Activated gamma-delta T cell treated with Interleukin-2 at 50 U/mL for 16 hours (primary cell): ENCODE measurements at regions not wholly inside any gene's neighbourhood (a gene's known extent, or its start where the extent isn't known, plus 50 kb on each side); places are given as distances from the start of the nearest gene placed in this dataset.

Source experiments
- DNase-seq: peaks from one replicate; pipeline ENCODE4 v3.0.0-alpha.2; 2020

DNA sequence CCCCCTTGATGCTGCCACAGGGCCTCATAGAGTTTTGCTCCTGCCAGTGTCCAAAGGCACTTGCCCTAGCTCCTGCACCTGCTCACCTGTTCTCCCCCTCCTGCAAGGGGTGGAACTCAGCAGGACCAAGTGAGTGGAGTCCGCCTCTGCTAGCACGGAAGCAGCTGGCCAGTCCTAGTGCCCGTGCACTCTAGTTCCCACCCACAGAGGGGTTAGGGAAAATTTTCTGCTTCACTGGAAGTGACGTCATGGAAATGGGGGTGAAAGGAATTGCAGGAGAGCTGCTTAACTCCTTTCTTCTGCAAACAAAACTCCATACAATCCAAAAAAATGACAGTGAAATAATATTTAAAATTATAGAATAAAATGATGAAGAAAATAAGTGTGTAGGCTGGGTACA, 609.7 kb upstream of the SLITRK1 start:
- no peak for DNase-seq

DNA sequence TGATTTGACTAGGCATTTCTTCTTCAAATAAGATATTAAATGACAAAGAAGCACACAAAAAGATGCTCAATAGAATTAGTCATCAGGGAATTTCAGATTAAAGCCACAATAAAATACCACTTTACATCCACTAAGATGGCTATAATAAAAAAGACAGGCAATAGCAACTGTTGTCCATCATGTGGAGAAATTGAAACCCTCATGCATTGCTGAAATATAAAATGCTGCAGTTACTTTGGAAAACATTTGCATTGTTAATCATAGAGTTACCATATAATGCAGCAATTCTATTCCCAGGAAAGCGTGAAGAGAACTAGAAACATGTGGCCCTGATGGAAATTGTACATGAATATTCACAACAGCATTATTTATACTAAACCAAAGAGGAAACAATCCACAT, 605.5 kb upstream of the SLITRK1 start:
- no peak for DNase-seq

DNA sequence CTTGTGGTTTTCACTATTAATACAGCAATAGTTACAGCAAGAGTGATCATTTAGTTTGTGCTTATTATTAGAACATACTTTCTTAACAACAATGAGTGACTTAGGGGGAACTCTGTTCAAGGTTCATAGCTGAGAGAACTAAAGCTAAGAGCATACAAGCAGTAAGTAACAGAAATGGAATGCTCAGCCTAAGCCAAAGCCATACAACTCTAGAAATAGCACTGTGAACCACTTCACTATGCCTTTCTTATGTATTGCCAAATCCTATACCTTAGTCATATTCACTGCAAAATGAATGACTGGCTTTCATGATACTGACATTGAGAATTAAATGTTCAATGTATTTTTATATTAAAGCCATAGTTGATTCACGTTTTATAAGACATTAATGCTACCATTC, 599.7 kb upstream of the SLITRK1 start:
- DNase-seq: no peak

DNA sequence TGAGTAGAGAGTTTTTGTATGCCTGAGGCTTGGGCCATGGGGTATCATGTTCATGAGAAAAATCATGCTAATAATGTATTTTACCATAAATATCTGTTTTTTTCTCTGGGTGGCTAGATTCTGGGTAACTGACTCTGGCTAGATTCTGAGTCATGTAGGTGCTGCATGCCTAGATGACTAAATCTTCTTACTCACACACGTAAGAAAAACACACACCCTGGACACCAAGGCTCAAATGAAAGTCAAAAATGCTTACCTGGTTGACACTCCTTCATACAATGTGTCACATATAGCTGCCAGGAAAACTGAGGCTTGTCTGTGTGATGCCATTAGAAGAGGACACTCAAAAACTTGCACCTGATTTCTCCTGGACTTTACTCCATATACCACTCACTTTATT, 597.4 kb upstream of the SLITRK1 start:
- DNase-seq: no peak

DNA sequence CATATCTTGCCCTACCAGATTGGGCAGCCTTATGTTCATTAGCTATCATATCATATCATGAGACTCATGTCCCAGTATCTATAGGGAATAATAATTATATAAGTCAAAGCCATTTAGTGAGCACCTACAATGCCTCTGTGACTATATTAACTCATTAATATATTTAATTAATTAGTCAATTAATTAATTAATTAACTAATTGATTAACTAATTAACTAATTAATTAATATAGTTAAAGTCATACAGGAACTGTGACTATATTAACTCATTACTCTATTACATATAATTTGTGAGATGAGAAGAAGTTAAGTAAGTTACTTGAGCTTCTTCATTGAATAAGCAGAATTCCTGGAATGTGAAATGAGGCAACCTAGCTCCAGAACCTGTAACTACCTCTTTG, 588.3 kb upstream of the SLITRK1 start:
- no peak for DNase-seq

DNA sequence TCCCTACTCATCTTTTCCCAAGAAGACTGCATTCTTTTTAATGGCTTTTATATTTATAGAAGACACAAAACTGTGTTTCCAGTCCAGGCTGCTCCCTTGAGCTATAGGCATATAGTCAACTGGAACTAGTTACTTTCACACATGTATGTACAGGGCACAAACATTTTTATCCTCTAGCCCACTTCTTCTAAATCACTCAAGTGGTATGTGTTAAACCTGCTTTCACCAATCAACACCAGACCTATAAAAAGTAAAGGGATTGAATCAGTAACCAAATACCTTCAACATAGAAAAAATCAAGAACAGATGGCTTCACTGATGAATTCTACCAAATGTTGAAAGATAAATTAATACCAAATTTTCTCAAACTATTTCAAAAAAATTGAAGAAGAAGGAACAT, 584.2 kb upstream of the SLITRK1 start:
- no peak for DNase-seq

DNA sequence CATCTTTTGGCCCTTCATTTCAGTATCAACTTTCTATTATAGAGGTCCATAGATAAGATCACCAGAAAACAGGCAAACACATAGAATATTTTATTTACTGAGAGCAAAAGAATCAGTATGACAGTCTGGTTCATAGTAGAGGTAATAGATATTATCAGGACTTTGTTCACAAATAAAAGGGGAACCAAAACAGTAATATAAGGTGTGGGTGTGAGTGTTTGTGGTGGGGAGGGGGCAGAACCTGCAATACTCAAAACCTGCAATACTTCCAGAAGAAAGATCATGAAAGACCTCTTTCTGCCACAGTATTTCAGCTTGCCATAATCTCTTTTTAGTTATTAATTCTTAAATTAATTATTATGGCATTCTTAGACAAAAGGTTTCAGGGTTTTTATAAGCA, 578.7 kb upstream of the SLITRK1 start:
- no peak for DNase-seq

DNA sequence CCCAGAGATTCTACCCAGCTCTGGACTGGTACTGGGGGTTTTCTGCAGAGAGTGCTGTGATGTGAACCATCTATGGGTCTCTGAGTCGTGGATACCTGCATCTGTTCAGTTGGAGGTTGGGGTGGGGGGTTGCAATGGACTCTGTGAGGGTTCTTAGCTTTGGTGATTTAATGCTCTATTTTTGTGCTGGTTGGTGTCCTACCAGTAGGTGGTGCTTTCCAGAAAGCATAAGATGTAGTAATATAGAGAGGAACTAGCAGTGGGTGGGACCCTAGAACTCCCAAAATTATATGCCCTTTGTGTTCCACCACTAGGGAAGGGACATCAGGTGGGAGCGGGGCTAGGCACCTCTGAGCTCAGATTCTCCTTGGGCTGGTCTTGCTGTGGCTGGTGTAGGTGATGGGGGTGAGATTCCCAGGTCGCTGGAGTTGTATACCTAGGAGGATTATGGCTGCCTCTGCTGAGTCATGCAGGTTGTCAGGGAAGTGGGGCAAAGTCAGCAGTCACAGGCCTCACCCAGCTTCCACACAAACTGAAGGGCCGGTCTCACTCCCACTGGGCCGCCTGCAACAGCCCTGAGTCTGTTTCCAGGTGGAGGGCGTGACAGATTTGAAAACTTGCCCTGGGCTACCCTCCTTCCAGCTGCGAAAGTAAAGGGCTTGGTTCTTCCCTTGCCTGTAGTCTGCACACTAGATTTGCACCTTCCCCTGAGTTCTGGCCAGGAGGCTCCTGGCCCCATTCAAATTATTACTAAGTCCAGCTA, 573.0 kb upstream of the SLITRK1 start:
- DNase-seq: no peak

DNA sequence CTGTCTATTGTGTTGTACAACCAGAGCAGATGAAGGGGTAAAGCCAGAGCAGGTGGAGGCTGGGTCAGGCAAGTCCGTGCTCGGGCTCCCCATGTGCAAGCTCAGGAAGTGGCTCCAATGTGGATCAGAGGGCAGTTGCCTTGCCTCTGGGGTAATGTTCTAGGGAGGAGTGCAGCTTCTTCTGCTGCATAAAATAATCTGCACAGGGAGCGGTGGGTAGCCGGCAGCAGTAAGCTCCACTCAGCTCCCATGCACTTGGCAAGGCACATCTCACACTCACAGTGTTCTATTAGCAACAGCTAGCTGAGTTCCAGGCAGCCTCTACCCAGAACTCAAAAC, 565.3 kb upstream of the SLITRK1 start:
- DNase-seq: no peak

DNA sequence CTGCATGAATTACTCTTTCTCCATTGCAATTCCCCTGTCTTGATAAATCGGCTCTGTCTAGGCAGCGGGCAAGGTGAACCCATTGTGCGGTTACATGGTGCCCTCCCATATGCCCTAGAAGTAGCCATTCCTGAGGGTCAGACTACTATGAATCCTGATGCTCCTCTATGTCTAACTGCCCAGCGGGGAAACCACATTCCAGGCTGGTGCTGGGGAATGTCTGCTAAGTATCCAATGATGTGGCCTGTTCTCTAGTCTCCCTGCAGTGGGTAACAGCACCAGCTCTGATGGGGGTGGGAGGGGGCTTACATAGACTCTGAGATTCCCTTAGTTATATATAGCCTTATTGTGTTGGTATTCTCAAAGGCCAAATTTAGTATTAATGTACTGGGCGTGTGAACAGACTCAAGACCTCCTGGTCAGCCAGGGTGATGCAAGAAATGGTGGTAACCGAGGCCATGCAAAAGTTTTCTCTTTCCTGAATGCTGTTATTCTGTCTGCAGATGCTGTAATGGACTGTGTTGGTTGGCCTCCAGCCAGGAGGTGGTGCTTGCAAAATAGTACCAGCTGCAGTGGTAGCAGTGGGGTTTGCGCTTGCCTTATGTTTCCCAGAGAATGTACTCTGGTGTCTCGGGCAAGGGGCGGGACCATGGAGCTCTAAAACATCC, 564.8 kb upstream of the SLITRK1 start:
- DNase-seq: no peak

DNA sequence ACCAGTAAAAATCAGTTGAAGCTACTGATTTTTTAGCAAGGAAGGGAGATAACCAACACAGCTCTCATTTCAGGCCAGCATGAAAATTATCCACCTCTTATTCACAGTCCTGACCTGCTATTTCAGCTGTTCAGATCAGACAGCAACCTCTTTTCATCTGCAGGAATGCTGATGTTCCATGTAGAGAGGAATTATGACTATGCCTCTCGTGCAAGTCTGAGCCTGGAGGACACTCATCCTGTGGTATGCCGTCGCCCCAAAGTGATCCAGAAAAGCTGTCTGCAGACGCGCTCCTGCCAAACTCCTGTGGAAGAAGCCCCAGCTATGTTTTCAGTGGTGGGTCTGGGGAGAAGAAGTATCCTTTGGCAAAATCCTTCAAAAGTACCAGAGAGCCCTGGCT, 563.5 kb upstream of the SLITRK1 start:
- DNase-seq: no peak

DNA sequence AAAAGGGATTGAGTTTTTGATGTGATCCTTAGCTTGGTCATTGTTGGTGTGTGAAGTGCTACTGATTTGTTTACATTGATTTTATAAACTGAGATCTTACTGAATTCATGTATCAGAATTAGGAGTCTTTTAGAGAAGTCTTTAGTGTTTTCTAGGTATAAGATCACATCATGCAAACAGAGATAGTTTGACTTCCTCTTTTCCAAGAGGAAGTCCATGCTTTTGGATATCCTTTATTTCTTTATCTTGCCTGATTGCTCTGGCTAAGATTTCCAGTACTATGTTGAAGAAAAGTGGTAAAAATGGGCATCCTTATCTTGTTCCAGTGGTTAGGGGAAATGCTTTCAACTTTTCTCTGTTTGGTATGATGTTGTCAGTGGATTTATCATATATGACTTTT, 561.2 kb upstream of the SLITRK1 start:
- no peak for DNase-seq

DNA sequence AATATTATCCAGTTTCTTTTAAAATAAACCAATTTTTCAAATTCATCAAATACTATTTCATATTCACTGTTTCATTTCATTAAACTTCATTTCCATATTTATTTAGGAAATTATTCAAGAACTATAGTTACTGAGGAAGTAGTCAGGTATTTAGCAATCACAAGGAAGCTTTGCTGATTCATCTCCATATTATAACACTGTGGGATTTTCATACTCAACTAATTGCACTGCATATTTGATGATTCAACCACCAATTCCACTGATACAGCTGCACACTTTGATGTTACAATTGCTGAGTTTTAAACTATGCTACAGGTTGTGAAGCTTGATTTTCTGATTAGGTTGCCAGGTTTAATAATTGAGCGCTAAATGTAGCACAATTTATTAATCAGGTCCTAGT, 556.8 kb upstream of the SLITRK1 start:
- no peak for DNase-seq

DNA sequence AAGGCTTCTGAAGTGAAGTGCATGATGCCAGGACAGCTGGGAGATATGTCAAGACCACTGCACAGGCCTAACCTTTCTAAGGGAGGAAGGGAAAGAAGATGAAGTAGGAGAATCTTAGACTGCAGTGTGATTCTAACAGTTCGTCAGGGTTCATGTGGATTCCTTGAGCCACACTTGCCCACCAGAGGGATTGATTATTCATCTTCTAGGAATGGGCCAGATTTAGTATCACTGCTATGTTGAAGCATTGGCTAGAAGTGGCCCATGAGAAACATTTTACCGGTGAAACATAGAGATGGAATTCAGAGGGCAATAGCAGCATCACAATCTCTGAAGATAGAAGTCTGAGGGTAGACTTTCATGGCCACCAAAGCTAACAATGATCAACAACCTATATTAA, 550.8 kb upstream of the SLITRK1 start:
- DNase-seq: no peak

DNA sequence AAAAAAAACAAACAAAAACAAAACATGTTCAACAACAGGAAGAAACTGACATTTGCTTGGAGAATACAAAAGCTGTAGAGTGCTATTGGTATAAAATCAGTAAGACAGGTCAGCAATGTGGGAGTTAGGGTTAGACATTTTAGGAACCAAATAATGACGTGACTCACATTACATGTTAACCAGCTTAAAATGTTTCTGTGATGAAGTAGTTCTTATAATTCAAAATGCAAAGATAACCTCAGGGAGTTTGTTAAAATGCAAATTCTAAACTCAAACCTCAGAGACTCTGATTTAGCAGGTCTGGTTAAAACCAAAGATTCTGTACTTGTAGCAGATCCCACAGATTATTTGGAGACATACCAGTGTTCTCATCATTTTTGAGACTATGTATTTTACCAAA, 549.4 kb upstream of the SLITRK1 start:
- DNase-seq: no peak

DNA sequence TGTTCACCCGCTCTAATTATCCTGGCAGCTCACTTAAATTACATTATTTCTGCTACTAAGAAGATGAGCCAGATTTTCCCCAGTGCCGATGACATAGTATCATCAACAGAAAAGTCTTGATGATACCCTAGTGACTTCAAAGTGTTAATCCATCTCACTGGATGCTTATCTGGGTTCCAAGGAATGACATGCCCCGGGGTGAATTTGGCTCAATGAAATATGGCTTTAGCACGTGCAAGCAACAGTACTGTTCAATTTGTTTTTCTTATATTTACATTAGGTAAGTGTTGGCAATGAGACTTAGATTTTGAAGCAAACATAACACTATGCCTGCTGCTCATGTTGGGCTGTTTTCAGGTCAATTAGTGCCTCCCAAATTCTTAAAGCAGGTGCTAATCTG, 548.2 kb upstream of the SLITRK1 start:
- no peak for DNase-seq

DNA sequence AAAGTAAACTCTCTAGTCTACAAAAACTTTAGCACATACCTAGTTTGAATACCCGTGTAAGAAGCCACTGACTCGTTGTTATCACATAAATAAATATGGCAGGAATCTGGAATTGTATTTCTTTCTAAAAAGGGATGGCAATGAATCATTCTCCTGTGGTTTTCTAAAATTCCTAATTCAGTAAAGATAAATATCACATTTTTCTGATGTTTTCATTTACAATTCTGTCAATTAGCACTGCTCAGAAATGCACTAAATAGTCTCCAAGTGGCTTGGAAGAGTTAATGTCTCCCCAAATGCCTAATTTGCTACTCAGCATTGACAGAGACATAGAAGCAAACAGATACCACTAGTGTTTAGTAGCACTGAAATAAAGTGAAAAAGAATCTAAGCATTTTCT, 547.7 kb upstream of the SLITRK1 start:
- no peak for DNase-seq

DNA sequence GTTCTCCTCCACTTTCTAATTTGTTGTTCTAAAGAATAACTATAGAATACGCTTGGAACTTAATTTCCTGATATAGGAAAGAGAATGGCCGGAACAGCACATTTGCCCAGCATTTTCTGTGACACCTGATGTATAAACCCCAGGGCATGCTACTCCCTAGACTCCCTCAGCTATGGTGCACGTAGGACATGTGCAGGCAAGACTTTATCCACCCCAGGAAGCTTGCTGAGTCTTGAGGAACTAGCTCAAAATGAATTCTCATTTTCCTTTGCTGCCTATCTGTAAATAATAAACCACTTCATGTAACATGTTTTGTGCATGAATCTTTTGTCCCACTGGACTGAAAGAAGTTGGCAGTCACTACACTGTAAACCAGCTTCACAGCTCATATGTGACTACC, 535.8 kb upstream of the SLITRK1 start:
- no peak for DNase-seq

DNA sequence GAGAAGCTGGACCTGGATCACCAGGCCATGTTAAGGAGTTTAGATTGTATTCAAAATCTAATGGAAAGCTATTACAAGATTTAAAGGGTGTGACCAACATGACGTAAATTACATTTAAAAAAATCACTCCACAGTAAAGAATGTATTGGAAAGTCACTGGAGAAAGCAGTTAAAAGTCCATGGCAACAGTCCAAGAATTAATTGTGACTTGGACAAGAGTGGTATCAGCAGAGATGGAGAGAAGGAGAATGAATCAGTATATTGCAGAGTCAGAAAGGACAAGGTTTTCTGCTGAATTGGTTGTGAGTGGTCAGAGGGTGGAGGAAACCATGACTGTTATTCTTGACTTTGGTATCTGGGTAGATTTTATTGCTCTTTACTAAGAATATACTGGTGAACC, 535.1 kb upstream of the SLITRK1 start:
- no peak for DNase-seq

DNA sequence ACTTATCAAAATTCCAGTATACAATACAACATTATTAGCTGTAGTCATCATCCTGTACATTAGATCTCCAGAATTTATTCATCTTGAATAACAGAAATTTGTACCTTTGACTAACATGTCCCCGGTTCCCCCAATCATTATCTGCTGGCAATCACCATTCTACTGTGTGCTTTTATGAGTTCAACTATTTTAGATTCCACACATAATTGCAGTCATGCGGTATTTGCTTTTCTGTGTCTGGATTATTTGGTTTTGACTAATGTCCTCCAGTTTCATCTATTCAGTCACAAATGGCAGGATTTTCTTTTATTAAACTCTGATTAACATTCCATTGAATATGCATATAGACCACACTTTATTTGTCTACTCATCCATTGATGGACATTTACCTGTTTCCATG, 530.7 kb upstream of the SLITRK1 start:
- DNase-seq: no peak

DNA sequence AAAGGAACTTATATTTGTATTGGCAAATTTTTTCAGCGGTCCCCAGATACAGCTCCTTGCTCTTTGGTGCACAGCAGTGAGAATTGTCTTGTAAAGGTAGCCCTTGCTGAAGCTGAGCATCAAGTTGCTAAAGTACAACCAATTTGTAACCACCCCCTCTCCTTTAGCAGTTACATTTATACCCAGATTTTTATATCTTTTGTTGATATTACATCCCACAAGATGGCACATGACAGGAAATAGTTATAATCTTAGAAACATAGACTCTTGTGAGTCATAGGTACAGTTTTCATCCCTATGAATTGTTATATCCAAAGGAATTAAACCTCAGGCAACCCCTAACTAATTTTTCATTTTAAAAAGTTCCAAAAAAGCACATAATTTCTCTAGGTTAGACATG, 523.0 kb upstream of the SLITRK1 start:
- no peak for DNase-seq

DNA sequence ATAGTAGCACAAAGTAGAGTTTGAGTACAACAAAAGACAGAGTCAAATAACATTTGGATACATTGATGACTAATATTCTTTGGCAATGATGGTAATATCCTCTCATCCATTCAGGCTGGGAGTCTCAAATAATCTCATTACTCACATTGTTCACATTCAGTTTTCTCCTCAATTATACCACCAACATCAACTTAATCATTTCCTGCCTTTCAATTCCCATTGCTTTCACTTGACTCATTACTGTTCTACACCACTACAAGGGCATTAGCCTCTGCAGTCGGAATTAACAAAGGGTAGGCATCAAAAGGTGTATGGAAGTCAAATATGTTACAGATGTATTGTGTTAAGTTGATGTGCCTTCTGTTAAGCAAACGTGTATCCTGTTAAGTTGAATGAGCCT, 518.4 kb upstream of the SLITRK1 start:
- no peak for DNase-seq

DNA sequence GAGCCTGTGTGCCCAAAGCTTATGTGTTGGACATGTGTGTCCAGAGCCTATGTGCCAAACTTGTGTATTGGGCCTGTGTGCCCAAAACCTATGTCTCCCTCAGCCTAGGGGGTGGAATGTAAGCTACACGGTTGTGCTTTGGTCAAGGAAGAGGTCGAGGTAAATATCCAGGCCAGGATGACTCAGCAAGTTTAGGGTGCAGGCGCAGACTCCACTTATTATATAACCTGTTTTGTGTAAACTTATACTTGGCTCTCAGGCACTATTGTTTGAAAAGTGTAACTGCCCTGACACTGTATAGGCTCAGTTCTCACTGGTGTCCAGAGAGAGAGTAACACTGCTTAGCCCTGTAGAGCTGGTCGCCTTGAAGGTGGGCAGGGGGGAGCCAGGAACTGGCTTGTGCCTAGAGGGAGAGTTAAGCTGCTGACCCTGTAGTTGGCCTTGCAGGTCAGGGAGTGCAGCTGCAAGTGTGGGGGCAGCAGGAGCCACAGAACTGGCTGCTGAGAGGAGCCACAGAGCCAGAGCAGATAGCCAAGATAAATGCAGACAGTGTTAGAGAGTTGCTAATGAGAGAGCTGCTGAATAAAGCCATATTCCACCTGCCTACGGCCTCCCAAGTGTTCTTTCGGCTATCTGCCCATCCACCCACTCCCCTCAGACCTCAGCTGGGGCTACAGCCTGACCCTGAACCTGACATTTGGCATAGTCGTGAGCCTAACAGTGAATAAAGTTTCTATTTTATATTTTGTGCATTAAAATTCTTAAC, 517.2 kb upstream of the SLITRK1 start:
- DNase-seq: no peak

DNA sequence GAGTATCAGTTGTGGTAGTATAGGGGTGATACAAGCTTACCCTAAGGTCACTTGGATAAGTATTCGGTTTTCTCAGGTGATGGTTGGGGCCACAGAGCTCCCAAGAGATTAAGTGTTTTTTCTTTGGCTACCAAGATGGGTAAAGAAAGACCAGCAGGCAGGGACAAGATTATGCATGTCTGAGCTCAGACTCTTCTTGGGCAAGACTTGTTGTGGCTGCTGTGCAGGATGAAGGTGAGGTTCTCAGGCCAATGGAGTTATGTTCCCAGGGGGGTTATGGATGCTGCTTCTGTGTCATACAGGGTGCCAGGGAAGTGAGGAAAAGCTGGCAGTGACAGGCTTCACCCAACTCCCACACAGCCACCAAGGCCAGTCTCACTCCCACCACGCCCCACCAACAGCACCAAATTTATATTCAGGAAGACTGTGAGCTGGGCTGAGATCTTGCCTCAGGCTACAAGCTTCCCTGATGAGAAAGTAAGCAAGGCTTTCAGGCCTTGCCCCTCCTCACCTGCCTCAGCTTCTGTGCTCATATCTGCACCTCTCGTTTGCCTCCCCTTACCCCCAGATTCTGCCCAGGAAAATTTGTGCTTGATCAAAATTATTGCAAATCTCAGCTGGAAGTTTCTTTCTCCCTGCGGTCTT, 511.8 kb upstream of the SLITRK1 start:
- DNase-seq: no peak
